Thoracic aorta (tissue), 2 donors: ENCODE measurements at regions not wholly inside any gene's neighbourhood (a gene's known extent, or its start where the extent isn't known, plus 50 kb on each side); places are given as distances from the start of the nearest gene placed in this dataset.

Experiments used
- ATAC-seq: fragments of 150-250 bp; one replicate; pipeline ENCODE4 v1.8.0; 2017; ENCODE audit warnings: low read depth; ENCODE audit not compliant: insufficient number of reproducible peaks, low FRiP score
- DNase-seq: peaks from one replicate; pipeline ENCODE4 v3.0.0-alpha.2; 2020; ENCODE audit warnings: low spot score
- H3K27ac ChIP-seq, 2 donors: fragments of 200-600 bp; sonication (generic); 1 replicate in 1 of 2; 2 replicates in 1 of 2; pipeline ENCODE4 v1.5.1; 2016; ENCODE audit warnings: mild to moderate bottlenecking in 2 of 2, moderate library complexity in 2 of 2
- H3K27me3 ChIP-seq: fragments of 200-600 bp; sonication (generic); replicated peaks from 2 replicates; pipeline ENCODE4 v1.6.0; 2016; ENCODE audit warnings: mild to moderate bottlenecking; ENCODE audit not compliant: insufficient read depth
- H3K36me3 ChIP-seq: fragments of 200-600 bp; sonication (generic); one replicate; pipeline ENCODE4 v1.5.1; 2016
- H3K4me1 ChIP-seq, 2 donors: fragments of 200-600 bp; sonication (generic); 1 replicate in 1 of 2; 2 replicates in 1 of 2; pipeline versions ENCODE4 v1.5.1 to v1.6.0; 2016; ENCODE audit warnings: low read depth in 2 of 2, mild to moderate bottlenecking in 1 of 2; ENCODE audit not compliant: control insufficient read depth in 1 of 2
- H3K4me3 ChIP-seq: fragments of 200-600 bp; sonication (generic); 2 replicates; pipeline ENCODE4 v1.5.1; 2016; ENCODE audit warnings: mild to moderate bottlenecking
- H3K9me3 ChIP-seq: fragments of 200-600 bp; sonication (generic); 2 replicates; pipeline ENCODE4 v1.5.1; 2016
- CTCF ChIP-seq: fragments of 200-600 bp; sonication (generic); IDR thresholded peaks from one replicate; pipeline ENCODE4 v1.5.1; 2019; ENCODE audit warnings: antibody characterized with exemption

- no peaks in the 10 kb centered on the region for H3K36me3 ChIP-seq
- no peaks in the 10 kb centered on the region for H3K9me3 ChIP-seq
- no peak for TF ChIP-seq CTCF
- no peak overlapping the region for H3K27ac ChIP-seq
- DNase-seq (no peak), ATAC-seq (no peak)
- H3K4me1 ChIP-seq = no peaks in the 10 kb centered on the region
- no peaks in the 10 kb centered on the region for H3K27me3 ChIP-seq
- no peak overlapping the region for H3K4me3 ChIP-seq
These were observed 158.1 kb upstream of the USP38 start for GRCh38 chr4:143026459-143027170.

GRCh38 chr4:143035661-143036060 is 149.1 kb upstream of the USP38 start:
- Histone ChIP-seq H3K27ac (no peak overlapping the region), H3K4me1 (no peaks in the 10 kb centered on the region), H3K4me3 (no peak overlapping the region), H3K36me3 (no peaks in the 10 kb centered on the region), H3K9me3 (no peaks in the 10 kb centered on the region), H3K27me3 (no peaks in the 10 kb centered on the region)
- ATAC-seq = no peak
- no peak for DNase-seq
- TF ChIP-seq CTCF = no peak

- Histone ChIP-seq H3K27ac (no peak overlapping the region), H3K4me1 (no peaks in the 10 kb centered on the region), H3K36me3 (no peaks in the 10 kb centered on the region), H3K9me3 (no peaks in the 10 kb centered on the region), H3K27me3 (no peaks in the 10 kb centered on the region), H3K4me3 (no peak overlapping the region)
- no peak for TF ChIP-seq CTCF
- ATAC-seq (no peak), DNase-seq (no peak)
These were observed 148.3 kb upstream of the USP38 start for GRCh38 chr4:143036443-143036842.

GRCh38 chr4:143046454-143046853 is 138.3 kb upstream of the USP38 start:
- TF ChIP-seq CTCF = no peak
- no peak overlapping the region for H3K4me3 ChIP-seq
- no peaks in the 10 kb centered on the region for H3K4me1 ChIP-seq
- DNase-seq (no peak), ATAC-seq (no peak)
- H3K27ac ChIP-seq = no peak overlapping the region
- no peaks in the 10 kb centered on the region for H3K9me3 ChIP-seq
- no peaks in the 10 kb centered on the region for H3K36me3 ChIP-seq
- no peaks in the 10 kb centered on the region for H3K27me3 ChIP-seq

GRCh38 chr4:143046906-143047305 is 137.8 kb upstream of the USP38 start:
- H3K27me3 ChIP-seq = no peaks in the 10 kb centered on the region
- H3K9me3 ChIP-seq = no peaks in the 10 kb centered on the region
- DNase-seq (no peak), ATAC-seq (no peak)
- no peak overlapping the region for H3K27ac ChIP-seq
- H3K4me1 ChIP-seq = no peaks in the 10 kb centered on the region
- H3K36me3 ChIP-seq = no peaks in the 10 kb centered on the region
- TF ChIP-seq CTCF = no peak
- H3K4me3 ChIP-seq = no peak overlapping the region
